HG03095 (cell line): ENCODE measurements at regions not wholly inside any gene's neighbourhood (a gene's known extent, or its start where the extent isn't known, plus 50 kb on each side); places are given as distances from the start of the nearest gene placed in this dataset.
"Not testable (repeated sequence)": the region's sequence is repeated elsewhere in the genome, so short reads cannot be mapped to it uniquely, and the experiment has no call there.

ENCODE experiments used
- ATAC-seq: cut with Tn5 transposase; IDR thresholded peaks from one replicate; pipeline ENCODE4 v1.9.1; 2021; ENCODE audit warnings: moderate library complexity; ENCODE audit not compliant: unreplicated experiment

GRCh38 chr11:134662629-134663360, 250.8 kb upstream of the B3GAT1 start:
- no peak for ATAC-seq

GRCh38 chr11:134661660-134662059, 249.6 kb upstream of the B3GAT1 start:
- ATAC-seq = no peak

DNA sequence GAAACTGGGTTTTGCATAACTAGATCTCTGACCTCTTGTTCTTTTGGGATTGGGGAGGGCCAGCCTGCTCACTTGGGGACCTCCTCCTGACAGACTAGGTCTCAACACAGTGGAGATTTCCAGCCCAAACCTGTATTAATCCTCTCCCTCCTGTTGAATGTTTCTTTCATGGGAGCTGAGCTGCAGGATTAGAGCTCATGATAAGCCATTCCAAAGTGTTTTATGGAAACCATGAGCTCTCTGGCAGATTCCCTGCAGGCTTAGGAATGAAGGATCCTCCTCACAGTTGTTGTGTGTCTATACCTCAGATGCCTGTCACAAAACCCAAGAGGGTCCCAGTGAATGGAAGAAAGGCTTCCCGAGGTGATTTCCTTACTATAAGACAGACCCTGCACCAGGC, 248.4 kb upstream of the B3GAT1 start:
- ATAC-seq = no peak

DNA sequence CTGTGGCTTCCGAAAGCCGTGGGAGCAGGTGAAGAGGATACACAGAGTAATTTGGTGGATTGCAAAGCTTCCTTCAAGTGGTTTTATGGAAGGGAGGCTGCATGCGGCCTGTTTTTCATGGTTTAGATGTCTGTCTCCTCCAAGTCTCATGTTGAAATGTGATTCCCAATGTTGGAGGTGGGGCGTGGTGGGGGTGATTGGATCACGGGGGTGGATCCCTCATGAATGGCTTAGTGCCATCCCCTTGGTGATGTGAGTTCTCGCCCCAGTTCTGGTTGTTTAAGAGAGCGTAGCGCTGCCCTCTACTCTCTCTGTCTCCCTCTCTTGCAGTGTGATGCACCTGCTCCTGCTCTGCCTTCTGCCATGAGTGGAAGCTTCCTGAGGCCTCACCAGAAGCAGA, 247.8 kb upstream of the B3GAT1 start:
- no peak for ATAC-seq

DNA sequence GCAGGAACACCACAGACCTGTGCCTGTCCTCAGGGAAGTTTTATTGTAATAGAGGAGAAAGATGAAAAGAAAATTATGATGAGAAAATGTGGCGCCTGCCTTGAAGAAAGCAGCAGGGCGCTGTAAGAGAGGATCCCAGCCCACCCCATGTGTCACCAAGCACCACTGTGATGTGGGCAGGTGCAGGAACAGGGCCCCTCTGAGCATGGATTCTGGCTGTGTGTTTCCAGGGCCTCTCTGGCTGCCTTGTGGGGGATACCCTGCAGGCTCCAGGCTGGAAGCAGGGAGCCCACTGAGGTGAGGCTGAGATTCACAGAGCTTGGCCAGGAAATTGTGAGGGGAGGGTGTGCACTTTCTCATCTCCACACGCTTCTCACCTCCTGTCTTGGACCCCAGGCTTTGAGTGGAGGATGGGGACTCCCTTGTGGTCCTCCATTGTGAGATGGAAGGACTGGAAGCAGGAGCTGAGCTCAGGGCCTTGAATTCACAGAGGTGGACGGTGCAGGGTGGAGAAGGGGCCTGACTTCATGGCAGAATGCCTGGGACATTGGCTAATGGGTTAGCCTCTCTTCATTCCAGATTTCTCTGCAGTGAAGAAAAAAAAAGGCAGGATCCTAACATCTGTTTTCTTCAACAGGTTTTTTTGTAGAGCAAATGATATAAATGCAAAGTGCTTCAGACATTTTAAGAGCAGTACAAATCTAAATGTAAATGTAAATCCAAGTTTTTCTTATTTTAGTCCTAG, 246.6 kb upstream of the B3GAT1 start:
- ATAC-seq = no peak

- ATAC-seq = no peak
These were observed 245.6 kb upstream of the B3GAT1 start for GRCh38 chr11:134657631-134658030.

DNA sequence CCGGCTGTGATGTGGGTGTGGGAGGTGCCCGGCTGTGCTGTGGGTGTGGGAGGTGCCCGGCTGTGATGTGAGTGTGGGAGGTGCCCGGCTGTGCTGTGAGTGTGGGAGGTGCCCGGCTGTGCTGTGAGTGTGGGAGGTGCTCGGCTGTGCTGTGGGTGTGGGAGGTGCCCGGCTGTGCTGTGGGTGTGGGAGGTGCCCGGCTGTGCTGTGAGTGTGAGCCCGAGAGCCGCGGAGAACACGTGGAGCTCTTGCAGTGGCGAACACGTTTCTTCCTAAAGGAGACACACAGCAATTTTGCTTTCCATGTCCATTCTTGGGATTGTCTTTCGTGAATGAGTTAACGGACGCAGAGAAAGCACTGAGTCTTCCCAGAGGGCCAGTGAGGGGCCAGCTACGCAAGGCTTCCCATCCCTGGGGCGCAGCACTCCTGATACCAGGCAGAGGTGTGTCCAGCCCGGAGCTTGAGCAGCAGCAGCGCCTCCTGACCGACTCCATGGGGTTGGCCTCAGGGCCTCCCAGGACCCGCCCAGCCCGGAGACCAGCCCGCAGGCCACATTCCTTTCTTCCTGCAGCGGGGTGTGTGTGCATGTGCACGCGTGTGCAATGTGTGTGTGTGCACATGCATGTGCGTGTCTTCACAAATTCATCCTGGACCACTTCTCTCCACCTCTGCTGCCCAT, 245.0 kb upstream of the B3GAT1 start:
- ATAC-seq = no peak

DNA sequence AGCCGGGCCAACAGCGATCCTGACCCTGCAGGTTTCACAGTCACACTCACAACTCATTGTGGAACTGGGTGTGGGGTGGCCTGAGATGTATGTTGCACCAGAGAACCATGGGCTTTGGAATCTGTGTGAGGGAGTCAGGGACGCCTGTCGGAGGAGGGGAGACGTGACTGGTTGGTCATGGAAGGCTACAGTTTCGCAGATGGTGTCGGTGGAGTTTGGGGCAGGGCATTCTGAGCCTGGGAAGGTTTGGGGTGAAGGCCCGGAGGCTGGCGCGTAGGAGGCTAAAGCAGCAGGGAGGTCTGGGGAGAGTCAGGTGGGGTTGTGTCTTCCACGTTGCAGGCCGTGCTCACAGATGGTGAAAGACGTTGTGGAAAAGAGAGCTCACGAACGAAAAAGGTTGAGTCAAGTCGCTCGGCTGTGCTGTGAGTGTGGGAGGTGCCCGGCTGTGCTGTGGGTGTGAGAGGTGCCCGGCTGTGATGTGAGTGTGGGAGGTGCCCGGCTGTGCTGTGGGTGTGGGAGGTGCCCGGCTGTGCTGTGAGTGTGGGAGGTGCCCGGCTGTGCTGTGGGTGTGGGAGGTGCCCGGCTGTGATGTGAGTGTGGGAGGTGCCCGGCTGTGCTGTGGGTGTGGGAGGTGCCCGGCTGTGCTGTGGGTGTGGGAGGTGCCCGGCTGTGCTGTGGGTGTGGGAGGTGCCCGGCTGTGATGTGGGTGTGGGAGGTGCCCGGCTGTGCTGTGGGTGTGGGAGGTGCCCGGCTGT, 244.2 kb upstream of the B3GAT1 start:
- not testable (repeated sequence) for ATAC-seq

DNA sequence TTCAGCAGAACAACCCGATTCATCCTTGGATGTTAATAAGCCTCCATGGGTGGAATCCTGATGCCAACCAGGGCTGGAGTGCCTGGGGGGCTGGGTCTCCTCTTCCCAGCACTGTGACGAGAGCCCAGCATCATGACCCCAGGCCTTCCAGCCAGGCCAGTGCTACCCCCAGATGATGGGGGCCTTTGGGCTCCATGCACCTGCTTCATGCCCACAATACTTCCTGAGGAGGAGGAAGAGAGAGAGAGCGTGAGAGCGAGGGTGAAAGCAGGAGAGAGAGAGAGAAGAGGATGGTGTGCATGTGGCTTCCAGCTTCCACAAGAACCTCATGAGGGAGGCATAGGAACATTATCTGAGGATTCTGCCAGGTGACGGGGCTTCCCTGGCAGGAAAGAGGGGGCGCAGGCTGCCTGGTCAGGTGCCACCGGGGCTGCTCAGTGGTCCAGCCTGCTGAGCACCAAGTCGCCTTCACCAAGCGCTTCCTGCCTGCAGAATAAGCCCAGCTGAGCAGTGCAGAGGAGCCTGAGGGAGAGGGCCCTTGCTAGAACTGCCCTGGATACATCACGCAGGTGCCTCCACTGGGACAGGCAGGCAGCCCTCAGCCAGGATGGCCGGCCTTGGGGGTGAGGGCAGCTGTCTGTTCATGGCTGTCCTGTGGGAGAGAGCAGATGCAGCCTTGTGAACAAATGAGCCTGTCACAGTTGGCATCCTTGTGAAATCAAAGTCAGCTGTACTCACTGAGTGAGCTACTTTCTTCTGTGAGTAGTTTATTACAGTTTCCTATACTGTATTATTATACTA, 243.3 kb upstream of the B3GAT1 start:
- ATAC-seq = no peak

- ATAC-seq = no peak
These were observed 242.3 kb upstream of the B3GAT1 start for GRCh38 chr11:134654161-134654915.

DNA sequence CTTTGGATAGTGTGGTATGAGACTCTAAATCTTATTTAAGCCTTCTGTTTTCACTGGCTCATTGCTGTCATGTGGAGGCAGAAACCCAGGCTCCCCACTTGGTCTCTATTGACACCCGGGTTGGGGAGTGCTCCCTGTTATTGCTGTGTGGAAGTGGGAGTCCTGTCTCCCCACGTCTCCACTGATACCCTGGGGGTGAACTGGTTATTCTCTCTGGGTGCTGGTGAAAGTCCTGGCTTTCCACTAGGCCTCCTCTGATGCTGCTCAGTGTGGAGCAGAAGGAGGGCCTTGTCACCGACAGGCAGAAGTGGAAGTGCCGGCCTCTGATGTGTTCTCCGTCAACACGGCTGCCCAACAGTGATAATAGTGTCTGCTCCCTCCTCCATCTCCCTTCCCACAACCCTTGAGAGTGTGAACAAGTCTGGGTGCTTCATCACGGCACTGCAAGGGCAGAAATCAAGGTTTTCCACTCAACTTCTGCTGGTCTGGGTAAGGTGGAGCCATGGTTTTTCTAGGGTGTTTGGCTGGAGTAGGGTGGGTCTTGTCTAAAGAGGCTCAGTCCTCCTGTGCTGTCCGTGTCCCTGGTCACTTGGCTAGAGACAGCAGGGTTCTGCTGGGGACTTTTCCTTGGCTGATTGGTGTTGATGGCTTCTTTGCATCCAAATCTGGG, 240.7 kb upstream of the B3GAT1 start:
- ATAC-seq = no peak

DNA sequence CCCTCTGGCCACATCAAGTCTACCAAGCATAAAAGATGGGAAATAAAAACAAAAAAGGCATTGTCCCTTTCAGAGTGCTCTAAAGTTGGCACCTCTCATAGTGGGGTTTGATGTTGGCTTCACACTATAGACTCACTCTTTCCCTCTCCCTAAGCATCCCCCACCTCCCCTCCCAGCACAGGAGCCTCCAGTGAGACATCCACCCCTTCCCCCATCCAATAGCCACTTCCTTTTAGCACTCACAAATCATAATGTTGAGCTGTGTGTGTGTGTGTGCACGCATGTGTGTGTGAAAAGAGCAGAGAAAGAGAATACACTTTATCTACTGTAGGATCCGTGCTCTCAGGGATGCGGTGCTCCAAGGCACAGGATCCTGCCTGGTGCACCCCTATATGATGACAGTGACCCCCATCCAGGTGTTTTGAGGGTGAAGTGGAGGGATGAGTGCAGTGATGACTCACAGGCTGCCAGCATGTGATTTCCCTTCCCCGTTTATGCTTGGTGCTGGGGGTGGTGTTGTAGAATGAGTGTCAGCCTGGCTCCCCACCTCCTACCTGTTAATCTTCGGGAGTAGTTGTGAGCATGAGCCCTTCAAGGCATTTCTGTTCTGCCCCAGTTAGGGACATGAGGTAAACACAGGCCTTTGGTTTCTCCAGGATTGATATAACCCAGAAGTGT, 235.2 kb upstream of the B3GAT1 start:
- ATAC-seq = no peak

GRCh38 chr11:134646561-134646960, 234.5 kb upstream of the B3GAT1 start:
- no peak for ATAC-seq

- no peak for ATAC-seq
These were observed 233.5 kb upstream of the B3GAT1 start for GRCh38 chr11:134645576-134645975.

GRCh38 chr11:134644476-134645456, 232.7 kb upstream of the B3GAT1 start:
- ATAC-seq = no peak

GRCh38 chr11:134643115-134644012, 231.3 kb upstream of the B3GAT1 start:
- no peak for ATAC-seq
